Epithelial cell of esophagus (primary cell): ENCODE measurements at regions not wholly inside any gene's neighbourhood (a gene's known extent, or its start where the extent isn't known, plus 50 kb on each side); places are given as distances from the start of the nearest gene placed in this dataset.

Experiments used
- DNase-seq: peaks from one replicate; pipeline ENCODE4 v3.0.0; 2010; ENCODE audit warnings: low read depth
- H3K4me3 ChIP-seq: 2 replicates; pipeline ENCODE4 v1.5.1; 2011; ENCODE audit warnings: mild to moderate bottlenecking, low read length, control low read depth
- TF ChIP-seq, protein P1 (sequence below): IDR thresholded peaks from 2 replicates; pipeline ENCODE4 v1.5.1; 2011; ENCODE audit warnings: low read depth, mild to moderate bottlenecking, low read length, control low read depth, inconsistent platforms; ENCODE audit not compliant: insufficient read depth; ENCODE audit errors: missing control alignments

DNA sequence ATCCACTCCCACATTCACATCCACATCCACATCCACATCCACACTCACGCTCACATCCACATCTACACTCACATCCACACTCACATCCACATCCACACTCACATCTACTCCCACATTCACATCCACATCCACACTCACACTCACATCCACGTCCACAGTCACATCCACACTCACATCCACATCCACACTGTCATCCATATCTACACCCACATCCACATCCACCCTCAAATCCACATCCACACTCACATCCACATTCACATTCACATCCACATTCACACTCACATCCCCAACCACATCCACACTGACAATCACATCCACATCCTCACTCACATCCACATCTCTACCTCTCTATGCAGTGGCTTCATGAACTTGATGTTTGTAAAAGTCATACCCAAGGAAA, 190.5 kb downstream of the IRX1 start:
- no peak overlapping the region for H3K4me3 ChIP-seq
- DNase-seq: no peak
- TF ChIP-seq, protein P1, sequence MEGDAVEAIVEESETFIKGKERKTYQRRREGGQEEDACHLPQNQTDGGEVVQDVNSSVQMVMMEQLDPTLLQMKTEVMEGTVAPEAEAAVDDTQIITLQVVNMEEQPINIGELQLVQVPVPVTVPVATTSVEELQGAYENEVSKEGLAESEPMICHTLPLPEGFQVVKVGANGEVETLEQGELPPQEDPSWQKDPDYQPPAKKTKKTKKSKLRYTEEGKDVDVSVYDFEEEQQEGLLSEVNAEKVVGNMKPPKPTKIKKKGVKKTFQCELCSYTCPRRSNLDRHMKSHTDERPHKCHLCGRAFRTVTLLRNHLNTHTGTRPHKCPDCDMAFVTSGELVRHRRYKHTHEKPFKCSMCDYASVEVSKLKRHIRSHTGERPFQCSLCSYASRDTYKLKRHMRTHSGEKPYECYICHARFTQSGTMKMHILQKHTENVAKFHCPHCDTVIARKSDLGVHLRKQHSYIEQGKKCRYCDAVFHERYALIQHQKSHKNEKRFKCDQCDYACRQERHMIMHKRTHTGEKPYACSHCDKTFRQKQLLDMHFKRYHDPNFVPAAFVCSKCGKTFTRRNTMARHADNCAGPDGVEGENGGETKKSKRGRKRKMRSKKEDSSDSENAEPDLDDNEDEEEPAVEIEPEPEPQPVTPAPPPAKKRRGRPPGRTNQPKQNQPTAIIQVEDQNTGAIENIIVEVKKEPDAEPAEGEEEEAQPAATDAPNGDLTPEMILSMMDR: no peak

DNA sequence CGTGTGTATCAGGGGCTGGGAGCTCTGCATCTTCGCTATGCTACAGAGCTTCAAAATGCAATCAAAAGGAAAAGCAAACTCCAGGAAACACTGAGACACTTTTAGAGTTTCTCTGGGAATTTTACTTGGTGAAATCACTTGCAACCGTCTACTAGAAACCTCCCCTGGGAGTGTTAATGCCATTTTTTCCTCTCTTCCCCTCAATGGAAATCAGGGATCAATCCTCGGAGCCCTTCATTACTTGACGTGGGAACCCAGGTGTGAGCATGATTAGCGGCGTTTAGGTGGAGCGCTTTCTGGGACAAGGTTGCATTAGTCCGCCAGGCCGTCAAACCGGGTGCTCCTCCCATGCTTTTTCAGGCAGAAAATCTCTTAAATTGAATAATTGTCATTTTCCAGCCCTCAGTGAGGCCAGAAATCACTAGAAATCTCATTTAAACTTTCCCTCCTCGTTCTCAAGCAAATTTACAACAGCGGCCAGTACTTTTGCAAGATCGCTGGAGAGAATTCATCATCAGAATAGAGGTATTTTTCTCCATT, 191.3 kb downstream of the IRX1 start:
- TF ChIP-seq, protein P1: no peak
- H3K4me3 ChIP-seq: no peak overlapping the region
- DNase-seq: no peak

DNA sequence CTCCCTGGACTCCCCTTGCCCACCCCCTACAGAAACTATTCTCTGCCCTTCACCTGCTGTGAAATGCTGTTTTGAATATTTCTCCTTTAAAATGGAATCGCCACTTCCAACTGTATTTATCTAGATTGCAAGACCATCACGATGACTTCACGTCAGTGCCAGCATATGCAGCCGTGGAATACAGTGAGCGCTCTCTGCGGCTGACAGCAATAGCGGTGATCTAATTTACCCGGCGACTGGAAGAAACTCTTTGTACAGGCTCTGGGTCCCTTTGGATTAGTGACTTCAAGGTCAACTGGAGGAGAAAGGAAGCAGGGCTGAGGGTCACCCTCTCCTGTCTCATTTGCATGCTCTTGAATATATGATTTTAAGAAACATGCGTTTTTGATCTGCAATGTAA, 192.0 kb downstream of the IRX1 start:
- DNase-seq: no peak
- no peak overlapping the region for H3K4me3 ChIP-seq
- TF ChIP-seq, protein P1: no peak

- no peak for DNase-seq
- TF ChIP-seq, protein P1: no peak
- H3K4me3 ChIP-seq: no peak overlapping the region
Measured at GRCh38 chr5:3789519-3790193, 194.0 kb downstream of the IRX1 start.

DNA sequence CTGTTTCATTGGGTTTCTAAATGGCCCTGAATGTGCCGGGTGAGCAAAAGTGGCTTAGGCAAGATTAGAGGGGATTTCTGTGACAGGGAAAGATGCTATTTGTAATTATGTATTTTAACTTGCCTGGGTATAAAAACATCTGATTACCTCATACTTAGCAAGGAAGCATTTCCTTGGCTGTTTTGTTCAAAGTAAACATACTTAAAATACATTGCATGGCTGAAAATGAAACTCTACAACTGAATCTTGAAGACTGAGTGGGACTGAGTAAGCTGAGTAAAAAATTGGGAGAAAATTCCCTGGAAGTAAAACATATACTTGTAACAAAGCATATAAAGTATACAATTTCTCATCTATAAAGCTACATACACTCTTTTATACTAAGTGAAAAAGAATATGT, 197.5 kb downstream of the IRX1 start:
- DNase-seq: no peak
- H3K4me3 ChIP-seq: no peak overlapping the region
- TF ChIP-seq, protein P1: no peak

GRCh38 chr5:3794611-3795010, 199.0 kb downstream of the IRX1 start:
- TF ChIP-seq, protein P1: no peak
- H3K4me3 ChIP-seq: no peak overlapping the region
- DNase-seq: peak; percentile 53

DNA sequence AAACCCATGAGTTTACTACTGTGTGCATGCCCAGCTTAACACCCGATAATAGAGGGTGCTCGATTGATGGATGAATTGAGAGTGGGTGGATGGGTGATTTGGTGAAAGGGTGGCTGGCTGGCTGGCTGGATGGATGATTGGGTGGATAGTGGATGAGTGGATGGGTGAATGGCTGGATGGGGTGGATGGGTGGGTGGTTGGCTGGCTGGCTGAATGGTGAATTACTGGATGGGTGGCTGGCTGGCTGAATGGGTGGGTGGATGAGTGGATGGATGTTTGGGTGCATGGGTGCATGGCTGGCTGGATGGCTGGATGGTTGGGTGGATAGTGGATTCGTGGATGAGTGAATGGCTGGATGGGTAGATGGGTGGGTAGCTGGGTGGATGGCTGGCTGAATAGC, 201.1 kb downstream of the IRX1 start:
- H3K4me3 ChIP-seq: no peak overlapping the region
- TF ChIP-seq, protein P1: no peak
- no peak for DNase-seq
